ENCODE measurements at regions not wholly inside any gene's neighbourhood (a gene's known extent, or its start where the extent isn't known, plus 50 kb on each side); places are given as distances from the start of the nearest gene placed in this dataset.

- no peak for TF ChIP-seq POLR2A (IDR thresholded peaks at IDR 0.05)
- no peak for TF ChIP-seq CTCF (IDR thresholded peaks at IDR 0.05)
Measured at GRCh38 chr12:78407722-78408121, 456.9 kb upstream of the SYT1 start.
